HUES48 (cell line): ENCODE measurements at regions not wholly inside any gene's neighbourhood (a gene's known extent, or its start where the extent isn't known, plus 50 kb on each side); places are given as distances from the start of the nearest gene placed in this dataset.
A peak's percentile ranks its signal among the peaks of the same experiment; 100 is the strongest.

Experiments
- H3K27ac ChIP-seq: one replicate; pipeline ENCODE4 v1.7.0; 2013; ENCODE audit warnings: low read depth, low read length, inconsistent platforms
- H3K27me3 ChIP-seq: 2 replicates; pipeline ENCODE4 v1.6.1; 2013; ENCODE audit warnings: mild to moderate bottlenecking, low read length; ENCODE audit not compliant: control insufficient read depth, insufficient read depth
- H3K36me3 ChIP-seq: 2 replicates; pipeline ENCODE4 v1.6.1; 2013; ENCODE audit warnings: low read length; ENCODE audit not compliant: control insufficient read depth, insufficient read depth
- H3K4me1 ChIP-seq: 2 replicates; pipeline ENCODE4 v1.6.1; 2013; ENCODE audit warnings: mild to moderate bottlenecking, low read length; ENCODE audit not compliant: control insufficient read depth, insufficient read depth
- H3K4me3 ChIP-seq: 2 replicates; pipeline ENCODE4 v1.5.1; 2013; ENCODE audit warnings: mild to moderate bottlenecking, low read depth, low read length
- H3K9ac ChIP-seq: 2 replicates; pipeline ENCODE4 v1.6.1; 2013; ENCODE audit warnings: mild to moderate bottlenecking, low read depth, low read length, moderate library complexity
- H3K9me3 ChIP-seq: 2 replicates; pipeline ENCODE4 v1.6.1; 2013; ENCODE audit warnings: low read length; ENCODE audit not compliant: control insufficient read depth, insufficient read depth

DNA sequence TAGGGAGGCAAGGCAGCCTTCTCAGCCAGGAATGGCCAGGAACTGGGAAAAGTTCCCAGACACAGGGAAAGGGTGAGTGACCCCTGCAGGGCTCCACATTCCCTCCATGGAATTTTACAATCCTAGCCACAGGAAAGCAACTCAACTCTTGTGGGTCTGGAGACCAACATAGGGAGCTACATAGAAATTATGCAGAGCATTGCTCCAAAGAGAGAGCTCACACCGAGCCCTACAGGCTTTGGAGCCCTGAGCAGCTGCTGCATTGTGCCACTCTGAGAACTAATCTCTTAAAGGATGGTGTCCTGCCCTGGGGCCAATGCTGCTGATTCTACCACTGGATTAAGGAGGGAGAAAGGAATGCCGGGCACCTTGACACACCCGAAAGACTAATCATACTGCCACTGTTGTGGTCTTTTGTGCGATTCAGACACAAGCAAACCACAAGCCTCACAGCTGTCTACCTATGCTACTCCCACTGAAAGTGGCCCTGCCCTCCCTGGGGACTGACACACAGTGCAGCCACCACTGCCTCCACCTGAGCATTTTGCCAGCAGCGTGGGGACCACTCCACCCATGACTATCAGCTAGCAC is 1089.8 kb upstream of the NUDT12 start:
- Histone ChIP-seq H3K27ac (no peak overlapping the region), H3K4me1 (0 out of 2 replicates have a peak, but pooled peaks cover 7% of the 10 kb centered on the region), H3K27me3 (peaks cover 47% of the 10 kb centered on the region), H3K9me3 (no peaks in the 10 kb centered on the region), H3K36me3 (no peaks in the 10 kb centered on the region), H3K9ac (no peak overlapping the region), H3K4me3 (no peak overlapping the region)

DNA sequence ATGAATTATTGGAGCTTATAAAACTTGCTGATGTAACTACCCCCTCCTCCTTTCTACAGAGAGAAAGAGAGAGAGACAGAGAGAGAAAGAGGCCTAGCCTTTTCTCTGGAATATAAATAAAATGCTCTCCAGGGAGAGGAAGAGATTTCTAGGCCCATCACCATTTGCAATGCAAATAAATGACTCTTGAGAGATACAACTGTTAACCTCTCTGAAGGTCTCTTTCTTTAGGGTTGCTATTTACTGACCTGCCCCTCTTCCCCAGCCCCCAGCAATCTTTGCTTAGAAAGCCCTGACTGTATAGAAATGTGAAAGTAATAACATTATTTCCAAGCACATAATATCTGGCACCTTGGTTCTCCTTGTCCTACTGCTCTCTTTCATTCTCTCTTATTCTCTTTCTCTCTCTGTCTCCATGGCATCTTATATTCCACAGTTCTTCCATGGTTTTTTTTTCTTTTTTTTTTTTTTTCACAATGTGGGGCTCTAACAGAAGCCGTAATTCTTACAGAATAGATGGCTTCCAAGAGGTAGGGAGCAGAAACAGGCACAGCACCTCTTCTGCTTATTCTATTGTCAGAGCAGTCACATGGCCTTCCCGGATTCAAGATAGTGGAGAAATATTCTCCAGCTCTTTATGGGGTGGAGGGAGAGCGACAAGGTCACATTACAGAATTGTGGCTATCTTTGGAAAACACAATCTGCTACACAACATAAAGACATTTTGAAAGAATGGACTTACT is 1087.9 kb upstream of the NUDT12 start:
- H3K36me3 ChIP-seq = no peaks in the 10 kb centered on the region
- H3K4me3 ChIP-seq = no peak overlapping the region
- peak overlapping the region; percentile 15 for H3K27ac ChIP-seq
- H3K27me3 ChIP-seq = peaks cover 54% of the 10 kb centered on the region
- no peak overlapping the region for H3K9ac ChIP-seq
- 0 out of 2 replicates have a peak, but pooled peaks cover 7% of the 10 kb centered on the region for H3K4me1 ChIP-seq
- no peaks in the 10 kb centered on the region for H3K9me3 ChIP-seq

DNA sequence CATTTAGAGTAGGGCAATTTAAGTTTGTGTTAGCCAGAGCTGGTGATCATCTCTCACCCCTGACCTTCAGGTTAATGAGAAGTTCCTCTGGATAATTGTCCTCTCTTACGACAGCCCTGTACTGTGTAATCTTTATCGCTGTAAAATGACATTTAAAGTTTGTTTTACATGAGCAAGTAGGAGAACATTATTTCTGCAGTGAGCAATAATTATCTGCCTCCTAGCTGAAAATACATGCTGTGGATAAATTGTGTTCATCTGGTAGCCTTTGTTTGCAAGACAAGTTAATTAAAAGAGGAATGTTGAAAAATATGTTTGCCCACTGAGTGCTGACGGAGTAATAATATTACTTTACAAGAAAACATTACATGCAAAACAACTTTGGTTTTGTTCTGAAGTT is 1083.8 kb upstream of the NUDT12 start:
- no peak overlapping the region for H3K9ac ChIP-seq
- 0 out of 2 replicates have a peak, but pooled peaks cover 7% of the 10 kb centered on the region for H3K4me1 ChIP-seq
- no peak overlapping the region for H3K27ac ChIP-seq
- H3K4me3 ChIP-seq = no peak overlapping the region
- no peaks in the 10 kb centered on the region for H3K9me3 ChIP-seq
- H3K27me3 ChIP-seq = peaks cover 34% of the 10 kb centered on the region
- H3K36me3 ChIP-seq = no peaks in the 10 kb centered on the region

DNA sequence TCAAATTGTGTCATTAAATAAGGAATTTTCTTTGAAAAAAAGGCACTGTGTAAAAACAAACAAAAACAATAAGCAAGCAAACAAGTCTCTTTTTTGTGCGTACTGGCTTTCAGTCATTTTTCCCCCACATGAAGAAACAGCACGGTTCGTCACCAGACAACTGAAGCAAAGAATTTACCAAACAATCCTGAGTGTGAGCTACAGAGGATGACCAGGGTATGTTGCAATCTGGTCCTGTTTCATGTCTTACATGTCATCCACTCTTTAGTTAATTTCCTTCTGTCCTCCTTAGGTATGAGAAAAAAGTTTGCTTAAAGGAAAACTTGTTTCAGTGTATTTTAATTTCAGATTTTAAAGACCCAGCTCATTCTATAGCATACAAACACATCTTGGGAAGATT is 1080.7 kb upstream of the NUDT12 start:
- Histone ChIP-seq H3K4me3 (no peak overlapping the region), H3K27ac (no peak overlapping the region), H3K9me3 (no peaks in the 10 kb centered on the region), H3K36me3 (no peaks in the 10 kb centered on the region), H3K9ac (no peak overlapping the region), H3K27me3 (peaks cover 12% of the 10 kb centered on the region), H3K4me1 (no peaks in the 10 kb centered on the region)

DNA sequence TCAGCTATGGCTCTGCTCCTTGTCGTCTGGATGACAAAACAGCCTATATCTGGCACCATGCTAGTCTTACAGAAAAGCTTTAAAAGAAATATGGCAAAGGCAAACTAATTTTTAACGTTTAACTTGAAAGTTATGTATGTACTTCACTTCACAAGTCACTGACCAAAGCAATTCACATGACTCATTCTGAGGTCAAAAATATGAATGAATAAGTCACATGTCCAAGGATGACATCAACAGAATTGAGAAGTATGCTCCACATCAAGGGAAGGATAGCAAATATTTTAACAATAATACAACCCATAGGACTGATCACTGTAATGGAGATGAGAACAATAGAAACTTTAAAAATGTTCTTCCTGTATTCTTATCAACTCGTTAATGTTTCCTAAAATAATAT is 1072.6 kb upstream of the NUDT12 start:
- no peaks in the 10 kb centered on the region for H3K9me3 ChIP-seq
- H3K9ac ChIP-seq = no peak overlapping the region
- no peaks in the 10 kb centered on the region for H3K4me1 ChIP-seq
- no peak overlapping the region for H3K27ac ChIP-seq
- no peaks in the 10 kb centered on the region for H3K36me3 ChIP-seq
- no peak overlapping the region for H3K4me3 ChIP-seq
- H3K27me3 ChIP-seq = no peaks in the 10 kb centered on the region

DNA sequence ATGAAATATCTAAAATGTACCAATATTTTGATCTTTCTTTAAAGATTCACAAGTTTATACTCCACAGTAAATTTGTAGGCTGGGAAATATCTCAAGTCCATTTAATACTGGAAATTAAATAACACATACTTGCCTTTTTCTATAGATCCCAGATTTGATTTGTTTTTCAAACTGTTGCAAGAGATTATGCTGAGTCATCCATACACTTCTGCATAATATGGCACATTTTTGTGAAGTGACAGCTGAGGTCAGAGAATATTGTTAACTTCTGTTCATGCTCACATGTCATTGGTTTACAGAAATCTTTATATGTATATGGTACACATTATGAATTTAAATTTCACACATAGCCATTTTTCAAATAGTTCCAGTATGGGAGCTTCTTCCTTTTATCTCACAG is 1066.3 kb upstream of the NUDT12 start:
- H3K27ac ChIP-seq = no peak overlapping the region
- no peaks in the 10 kb centered on the region for H3K27me3 ChIP-seq
- H3K9ac ChIP-seq = no peak overlapping the region
- no peaks in the 10 kb centered on the region for H3K9me3 ChIP-seq
- no peak overlapping the region for H3K4me3 ChIP-seq
- no peaks in the 10 kb centered on the region for H3K36me3 ChIP-seq
- no peaks in the 10 kb centered on the region for H3K4me1 ChIP-seq

DNA sequence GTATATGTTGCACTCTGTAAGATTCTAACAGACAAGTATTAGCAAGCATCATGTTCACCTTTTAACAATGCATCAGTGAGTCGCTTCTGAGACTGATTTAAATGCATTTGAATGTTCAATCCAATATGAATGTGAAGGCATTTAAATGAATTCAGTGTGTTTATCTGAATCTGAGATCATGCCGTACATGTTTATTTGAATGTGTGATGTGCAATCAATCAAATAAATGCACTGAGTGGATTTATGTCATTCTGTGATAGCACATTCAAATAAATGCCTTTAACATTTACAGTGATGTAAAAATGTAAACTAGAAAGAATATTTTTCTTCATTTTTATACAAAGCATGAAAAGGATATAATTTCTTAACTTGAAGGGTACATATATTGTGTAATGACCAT is 1063.5 kb upstream of the NUDT12 start:
- Histone ChIP-seq H3K27ac (no peak overlapping the region), H3K36me3 (no peaks in the 10 kb centered on the region), H3K27me3 (no peaks in the 10 kb centered on the region), H3K9ac (no peak overlapping the region), H3K4me3 (no peak overlapping the region), H3K4me1 (no peaks in the 10 kb centered on the region), H3K9me3 (no peaks in the 10 kb centered on the region)

DNA sequence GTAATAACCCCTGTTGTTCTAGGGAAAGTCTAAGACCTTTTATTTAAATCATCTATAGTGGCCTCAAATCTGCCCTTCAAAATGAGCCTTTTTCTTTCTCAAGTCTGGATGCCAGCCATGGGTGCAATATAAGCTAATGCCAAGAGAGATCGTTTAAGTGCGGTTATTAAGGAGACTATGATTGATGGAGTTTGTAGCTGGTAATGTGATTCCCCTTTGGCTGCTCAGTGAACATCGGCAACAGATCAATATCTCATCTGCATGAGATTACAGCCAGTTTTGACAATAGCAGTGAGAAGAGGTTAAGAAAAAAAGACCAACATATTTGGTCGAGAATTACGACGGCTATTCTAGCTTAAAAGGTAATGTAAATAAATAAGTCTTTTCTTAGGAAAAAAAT is 1049.4 kb upstream of the NUDT12 start:
- Histone ChIP-seq H3K4me3 (no peak overlapping the region), H3K9ac (no peak overlapping the region)

DNA sequence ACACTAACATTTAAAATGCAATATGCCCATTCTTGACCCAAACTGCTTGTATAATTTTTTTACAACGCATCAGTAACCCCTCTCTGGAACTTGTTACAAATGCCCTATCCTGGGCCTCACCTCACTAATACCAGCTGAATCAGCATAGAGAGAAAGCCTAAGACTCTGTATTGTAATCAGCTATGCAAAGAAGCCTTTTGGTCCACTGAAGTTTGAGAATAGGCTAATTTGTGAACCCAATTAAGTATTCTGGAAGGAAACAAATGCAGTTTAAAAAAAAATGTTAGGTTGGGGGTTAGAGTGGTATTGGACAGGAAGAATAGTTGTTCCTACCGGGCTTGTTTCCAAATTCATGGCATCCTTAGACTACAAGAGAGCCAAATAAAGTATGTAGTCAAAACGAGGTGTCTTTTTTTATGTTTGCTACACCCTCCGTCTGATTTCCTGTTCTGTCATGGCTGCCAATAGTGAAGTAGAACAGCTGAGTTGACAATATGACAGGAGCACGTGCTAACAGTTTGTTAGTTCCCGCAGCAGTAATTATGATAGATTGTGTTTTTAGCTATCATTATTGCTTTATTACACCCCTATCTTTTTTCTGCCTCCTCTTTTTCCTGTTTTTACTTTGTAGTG is 1048.7 kb upstream of the NUDT12 start:
- Histone ChIP-seq H3K9me3 (no peaks in the 10 kb centered on the region), H3K27me3 (no peaks in the 10 kb centered on the region), H3K27ac (no peak overlapping the region), H3K36me3 (no peaks in the 10 kb centered on the region), H3K4me3 (no peak overlapping the region), H3K9ac (no peak overlapping the region), H3K4me1 (peaks cover 10% of the 10 kb centered on the region; the same call in 1 of the 2 replicates)

More for the DNA sequence above, 1049.4 kb upstream of the NUDT12 start:
- Histone ChIP-seq H3K4me1 (0 out of 2 replicates have a peak, but pooled peaks cover 5% of the 10 kb centered on the region), H3K36me3 (no peaks in the 10 kb centered on the region), H3K9me3 (no peaks in the 10 kb centered on the region), H3K27ac (no peak overlapping the region), H3K27me3 (no peaks in the 10 kb centered on the region)

DNA sequence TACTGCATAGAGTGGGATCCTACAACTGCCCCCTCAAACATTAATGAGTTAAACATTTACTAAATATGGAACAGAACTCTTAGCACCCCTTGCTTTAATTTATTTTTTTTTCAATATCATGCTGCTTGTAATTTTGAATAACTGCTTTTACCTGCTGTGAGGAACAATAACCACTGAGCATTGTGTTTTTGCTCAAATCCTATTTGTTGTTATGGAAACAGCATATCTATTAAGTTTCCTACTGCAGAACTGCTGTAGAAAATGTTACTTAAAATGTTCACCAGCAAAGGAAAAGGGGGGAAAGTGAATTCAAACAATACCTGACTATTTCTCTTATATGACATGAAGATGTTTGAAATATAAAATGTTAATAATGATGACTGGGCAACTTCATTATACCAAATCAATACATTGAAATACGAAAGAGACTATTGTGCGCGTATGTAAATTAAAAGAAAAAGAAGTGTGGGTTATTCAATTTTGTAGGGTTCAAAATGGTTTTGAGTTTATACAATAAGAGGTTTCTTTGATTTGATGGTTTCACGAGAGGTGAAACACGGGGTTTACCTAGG is 1043.8 kb upstream of the NUDT12 start:
- Histone ChIP-seq H3K4me1 (peaks cover 12% of the 10 kb centered on the region; the same call in 1 of the 2 replicates), H3K9me3 (no peaks in the 10 kb centered on the region), H3K36me3 (no peaks in the 10 kb centered on the region), H3K4me3 (no peak overlapping the region), H3K9ac (no peak overlapping the region), H3K27ac (no peak overlapping the region), H3K27me3 (no peaks in the 10 kb centered on the region)

DNA sequence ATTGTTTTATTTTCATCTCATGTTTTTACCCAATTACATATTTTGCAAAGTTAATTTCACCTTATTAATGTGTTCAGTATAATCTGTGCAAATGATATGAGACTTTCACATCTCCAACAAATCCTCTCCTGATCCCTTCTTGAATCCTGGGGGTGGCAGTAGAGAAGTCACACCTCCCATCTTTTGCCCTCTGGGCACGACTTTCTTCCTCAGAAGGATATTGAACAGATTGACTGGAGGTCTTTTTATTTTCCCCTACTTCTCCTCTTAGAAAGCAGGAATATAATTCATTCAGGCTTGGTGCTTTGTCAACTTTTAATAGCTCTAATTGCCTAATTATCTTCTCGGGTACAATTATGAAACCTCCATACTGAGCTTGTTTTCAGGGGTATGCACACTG is 1037.1 kb upstream of the NUDT12 start:
- no peak overlapping the region for H3K9ac ChIP-seq
- no peak overlapping the region for H3K4me3 ChIP-seq
- H3K4me1 ChIP-seq = no peaks in the 10 kb centered on the region
- no peak overlapping the region for H3K27ac ChIP-seq
- H3K9me3 ChIP-seq = peaks cover 12% of the 10 kb centered on the region
- no peaks in the 10 kb centered on the region for H3K36me3 ChIP-seq
- no peaks in the 10 kb centered on the region for H3K27me3 ChIP-seq
